Type B pancreatic cell (in vitro differentiated cells): ENCODE measurements at regions not wholly inside any gene's neighbourhood (a gene's known extent, or its start where the extent isn't known, plus 50 kb on each side); places are given as distances from the start of the nearest gene placed in this dataset.

Experiments
- DNase-seq: peaks from one replicate; pipeline ENCODE4 v3.0.0; 2021; ENCODE audit warnings: mixed read lengths; ENCODE audit not compliant: unreplicated experiment; ENCODE audit errors: extremely low spot score
- H3K27ac Mint-ChIP-seq: 2 replicates; pipeline ENCODE4 v1.8.0; 2021; ENCODE audit warnings: mild to moderate bottlenecking, mixed read lengths
- H3K27me3 Mint-ChIP-seq: 2 replicates; pipeline ENCODE4 v1.8.0; 2021; ENCODE audit warnings: mixed read lengths
- H3K36me3 Mint-ChIP-seq: 2 replicates; pipeline ENCODE4 v1.8.0; 2021; ENCODE audit warnings: mixed read lengths
- H3K4me1 Mint-ChIP-seq: one replicate; pipeline ENCODE4 v1.8.0; 2021; ENCODE audit warnings: mixed read lengths; ENCODE audit not compliant: unreplicated experiment
- H3K4me3 Mint-ChIP-seq: 2 replicates; pipeline ENCODE4 v1.8.0; 2021; ENCODE audit warnings: mild to moderate bottlenecking, mixed read lengths
- H3K9me3 Mint-ChIP-seq: 2 replicates; pipeline ENCODE4 v1.8.0; 2021; ENCODE audit warnings: mixed read lengths
- TF ChIP-seq, protein P1 (sequence below): fragments of 200-600 bp; sonication (generic); conservative IDR thresholded peaks from 2 replicates; pipeline ENCODE4 v1.5.0; 2021; ENCODE audit warnings: antibody characterized with exemption, mild to moderate bottlenecking

DNA sequence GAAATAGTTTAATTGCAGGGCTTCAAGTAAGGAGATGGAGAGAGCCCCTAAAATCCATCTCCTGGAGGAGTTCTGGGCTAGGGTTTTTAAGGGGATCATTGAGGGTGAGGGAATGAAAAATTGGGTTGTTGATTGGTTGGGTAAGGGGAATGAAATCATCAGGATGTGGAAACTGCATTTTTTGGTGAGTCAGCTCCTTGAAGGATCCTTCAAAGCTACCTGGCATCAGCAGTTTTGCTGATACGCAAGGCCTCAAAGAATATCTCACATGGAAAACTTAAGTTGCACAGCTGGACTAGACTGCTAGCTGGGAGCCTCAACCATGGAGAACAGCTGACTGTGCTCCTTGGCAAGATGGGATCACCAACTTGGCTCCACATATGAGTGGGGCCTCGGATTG lies 136.7 kb downstream of the FGF10 start:
- Mint-ChIP-seq H3K27me3 (no peaks in the 10 kb centered on the region), H3K4me3 (no peak overlapping the region), H3K36me3 (no peaks in the 10 kb centered on the region), H3K27ac (no peak overlapping the region), H3K4me1 (no peaks in the 10 kb centered on the region), H3K9me3 (no peaks in the 10 kb centered on the region)
- DNase-seq, result no peak
- TF ChIP-seq, protein P1, sequence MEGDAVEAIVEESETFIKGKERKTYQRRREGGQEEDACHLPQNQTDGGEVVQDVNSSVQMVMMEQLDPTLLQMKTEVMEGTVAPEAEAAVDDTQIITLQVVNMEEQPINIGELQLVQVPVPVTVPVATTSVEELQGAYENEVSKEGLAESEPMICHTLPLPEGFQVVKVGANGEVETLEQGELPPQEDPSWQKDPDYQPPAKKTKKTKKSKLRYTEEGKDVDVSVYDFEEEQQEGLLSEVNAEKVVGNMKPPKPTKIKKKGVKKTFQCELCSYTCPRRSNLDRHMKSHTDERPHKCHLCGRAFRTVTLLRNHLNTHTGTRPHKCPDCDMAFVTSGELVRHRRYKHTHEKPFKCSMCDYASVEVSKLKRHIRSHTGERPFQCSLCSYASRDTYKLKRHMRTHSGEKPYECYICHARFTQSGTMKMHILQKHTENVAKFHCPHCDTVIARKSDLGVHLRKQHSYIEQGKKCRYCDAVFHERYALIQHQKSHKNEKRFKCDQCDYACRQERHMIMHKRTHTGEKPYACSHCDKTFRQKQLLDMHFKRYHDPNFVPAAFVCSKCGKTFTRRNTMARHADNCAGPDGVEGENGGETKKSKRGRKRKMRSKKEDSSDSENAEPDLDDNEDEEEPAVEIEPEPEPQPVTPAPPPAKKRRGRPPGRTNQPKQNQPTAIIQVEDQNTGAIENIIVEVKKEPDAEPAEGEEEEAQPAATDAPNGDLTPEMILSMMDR, result no peak

DNA sequence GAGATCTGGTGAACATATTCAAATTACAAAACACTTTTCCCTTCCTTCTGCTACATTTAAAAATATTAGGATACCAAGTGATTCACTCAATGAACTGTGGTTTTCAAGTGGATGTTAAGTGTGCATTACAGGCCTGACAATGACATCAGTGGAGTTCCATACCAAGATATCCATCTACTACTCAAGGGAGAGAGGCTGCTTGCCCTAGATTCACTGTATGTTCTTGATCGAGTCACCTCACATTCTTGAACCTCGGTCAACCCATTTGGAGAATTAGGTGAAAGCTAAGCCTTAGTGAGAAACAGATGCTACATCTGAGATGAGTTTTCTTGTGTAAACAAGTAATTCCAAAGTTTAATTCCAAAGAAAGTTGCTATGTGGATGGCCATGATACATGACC lies 142.2 kb downstream of the FGF10 start:
- Mint-ChIP-seq H3K36me3 (no peaks in the 10 kb centered on the region), H3K27ac (no peak overlapping the region), H3K27me3 (no peaks in the 10 kb centered on the region), H3K4me3 (no peak overlapping the region), H3K4me1 (no peaks in the 10 kb centered on the region), H3K9me3 (no peaks in the 10 kb centered on the region)
- DNase-seq, result no peak
- TF ChIP-seq, protein P1, result no peak

DNA sequence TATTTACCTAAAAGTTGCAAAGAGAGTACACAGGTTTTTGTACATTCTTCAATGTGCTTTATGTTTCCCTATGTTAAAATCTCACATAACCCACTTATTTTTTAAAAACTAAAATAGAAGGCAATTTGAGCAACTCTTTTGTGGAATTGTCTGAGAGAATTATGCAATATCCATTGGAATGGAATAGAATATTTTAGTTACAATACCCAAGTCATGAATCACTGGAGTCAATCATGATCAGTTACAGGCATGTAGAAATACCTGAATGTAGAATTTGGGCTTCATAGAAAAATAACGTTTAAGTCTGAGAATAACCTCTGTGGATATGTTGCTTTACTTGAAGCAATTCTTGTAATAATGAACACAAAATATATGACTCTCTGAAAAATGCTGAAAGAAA lies 143.3 kb downstream of the FGF10 start:
- H3K27ac Mint-ChIP-seq, result no peak overlapping the region
- no peaks in the 10 kb centered on the region for H3K36me3 Mint-ChIP-seq
- DNase-seq, result no peak
- H3K4me1 Mint-ChIP-seq, result no peaks in the 10 kb centered on the region
- no peaks in the 10 kb centered on the region for H3K9me3 Mint-ChIP-seq
- peaks cover 1% of the 10 kb centered on the region for H3K27me3 Mint-ChIP-seq
- no peak overlapping the region for H3K4me3 Mint-ChIP-seq
- TF ChIP-seq, protein P1, result no peak

DNA sequence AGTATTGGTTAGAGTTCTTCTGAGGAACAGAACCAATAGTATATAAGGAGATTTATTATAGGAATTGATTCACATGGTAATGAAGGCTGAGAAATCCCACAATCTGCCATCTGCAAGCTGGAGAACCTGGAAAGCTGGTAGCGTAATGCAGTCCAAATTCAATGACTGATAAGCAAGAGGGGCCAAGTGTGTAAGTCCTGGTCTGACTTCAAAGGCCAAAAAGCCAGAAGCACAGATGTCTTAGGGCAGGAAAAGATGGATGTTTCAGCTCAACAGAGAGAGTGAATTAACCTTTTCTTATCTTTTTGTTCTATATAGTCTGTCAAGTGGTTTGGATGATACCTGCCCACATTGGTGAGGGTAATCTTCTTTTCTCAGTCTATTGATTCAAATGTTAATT lies 146.4 kb downstream of the FGF10 start:
- no peak for DNase-seq
- H3K4me3 Mint-ChIP-seq, result no peak overlapping the region
- no peaks in the 10 kb centered on the region for H3K36me3 Mint-ChIP-seq
- H3K9me3 Mint-ChIP-seq, result no peaks in the 10 kb centered on the region
- no peaks in the 10 kb centered on the region for H3K4me1 Mint-ChIP-seq
- peaks cover 19% of the 10 kb centered on the region for H3K27me3 Mint-ChIP-seq
- H3K27ac Mint-ChIP-seq, result no peak overlapping the region
- TF ChIP-seq, protein P1, result no peak

DNA sequence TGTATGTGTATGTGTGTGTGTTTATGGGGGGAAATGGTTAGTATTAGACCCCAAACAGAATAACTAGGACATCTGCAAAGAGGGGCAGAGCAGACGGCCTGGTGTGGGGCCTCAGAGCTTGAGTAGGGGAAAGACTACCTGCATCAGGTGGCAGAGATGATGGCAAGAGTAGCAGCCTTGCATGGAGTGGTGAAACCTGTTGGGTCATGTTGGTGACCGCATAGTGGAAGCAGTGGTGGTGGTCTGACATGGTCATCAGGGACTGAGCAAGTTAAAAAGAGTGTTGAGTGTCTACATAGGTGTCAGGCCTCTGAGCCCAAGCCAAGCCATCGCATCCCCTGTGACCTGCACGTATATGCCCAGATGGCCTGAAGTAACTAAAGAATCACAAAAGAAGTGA lies 153.2 kb downstream of the FGF10 start:
- Mint-ChIP-seq H3K9me3 (no peaks in the 10 kb centered on the region), H3K27ac (no peak overlapping the region), H3K27me3 (peaks cover 21% of the 10 kb centered on the region), H3K4me1 (no peaks in the 10 kb centered on the region), H3K4me3 (no peak overlapping the region), H3K36me3 (no peaks in the 10 kb centered on the region)
- TF ChIP-seq, protein P1, result no peak
- DNase-seq, result no peak

DNA sequence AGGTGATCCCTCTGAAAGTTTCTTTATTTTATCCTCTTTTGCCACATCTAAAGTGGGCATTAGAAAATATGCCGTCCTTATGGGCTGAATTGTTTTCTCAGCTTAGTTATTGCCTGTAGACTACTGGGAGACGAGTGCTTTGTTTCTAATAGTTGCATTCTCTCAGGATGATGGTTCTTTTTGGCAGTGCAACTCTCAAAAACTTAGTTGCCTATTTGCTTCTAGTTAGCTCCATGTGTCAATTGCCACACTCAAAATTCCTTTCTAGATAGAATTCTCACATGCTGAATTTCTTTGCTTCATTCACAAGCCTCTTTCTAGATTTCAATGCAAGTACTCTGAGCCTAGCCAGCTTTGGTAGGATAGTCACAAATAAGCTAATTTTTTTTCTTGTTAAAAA lies 155.5 kb downstream of the FGF10 start:
- H3K27ac Mint-ChIP-seq, result no peak overlapping the region
- H3K4me1 Mint-ChIP-seq, result no peaks in the 10 kb centered on the region
- no peak for DNase-seq
- H3K4me3 Mint-ChIP-seq, result no peak overlapping the region
- no peaks in the 10 kb centered on the region for H3K36me3 Mint-ChIP-seq
- H3K27me3 Mint-ChIP-seq, result peaks cover 4% of the 10 kb centered on the region
- TF ChIP-seq, protein P1, result no peak
- H3K9me3 Mint-ChIP-seq, result no peaks in the 10 kb centered on the region
